Stomach (tissue), 8 donors: ENCODE measurements at regions not wholly inside any gene's neighbourhood (a gene's known extent, or its start where the extent isn't known, plus 50 kb on each side); places are given as distances from the start of the nearest gene placed in this dataset.

Experiments
- DNase-seq, 2 donors: peaks; one replicate each; pipeline versions ENCODE4 v3.0.0 to v3.0.0-alpha.2; 2013 to 2019
- H3K27ac ChIP-seq, 5 donors: fragments of 200-600 bp in 4 of 5; sonication (generic) in 4 of 5; one replicate each; pipeline ENCODE4 v1.5.1; 2013 to 2019; ENCODE audit warnings: mild to moderate bottlenecking in 1 of 5, moderate library complexity in 1 of 5
- H3K27me3 ChIP-seq, 3 donors: fragments of 200-600 bp; sonication (generic); one replicate each; pipeline ENCODE4 v1.5.1; 2017 to 2019; ENCODE audit warnings: mixed run types in 1 of 3
- H3K36me3 ChIP-seq, 4 donors: fragments of 200-600 bp; sonication (generic); 1 replicate in 3 of 4; 2 replicates in 1 of 4; pipeline ENCODE4 v1.5.1; 2016 to 2019
- H3K4me1 ChIP-seq, 4 donors: fragments of 200-600 bp; sonication (generic); one replicate each; pipeline ENCODE4 v1.5.1; 2016 to 2019
- H3K4me3 ChIP-seq, 4 donors: fragments of 200-600 bp; sonication (generic) in 3 of 4; one replicate each; pipeline ENCODE4 v1.5.1; 2016 to 2019; ENCODE audit warnings: mild to moderate bottlenecking in 1 of 4
- H3K9me3 ChIP-seq, 4 donors: fragments of 200-600 bp; sonication (generic); one replicate each; pipeline ENCODE4 v1.5.1; 2016 to 2019
- EP300 ChIP-seq: sonication (generic); formaldehyde crosslinking; IDR thresholded peaks from one replicate; pipeline ENCODE4 v1.6.1; 2017; ENCODE audit warnings: antibody characterized with exemption
- POLR2A ChIP-seq, 4 donors: fragments of 450-650 bp; IDR thresholded peaks; one replicate each; pipeline ENCODE4 v1.6.1; 2016; ENCODE audit warnings: antibody characterized with exemption in 4 of 4, control low read depth in 2 of 4, mild to moderate bottlenecking in 1 of 4, moderate library complexity in 1 of 4
- POLR2AphosphoS5 ChIP-seq, 3 donors: sonication (generic); formaldehyde crosslinking; IDR thresholded peaks; one replicate each; pipeline ENCODE4 v1.6.1; 2016; ENCODE audit warnings: antibody characterized with exemption in 3 of 3
- WGBS, 5 donors: extraction: QIAGEN DNeasy Blood & Tissue Kit in 3 of 5; methylation state at CpG; one replicate each; pipeline versions ENCODE4 v1.1.5 to v1.1.7; 2013 to 2018; 5-methylcytosine and 5-hydroxymethylcytosine counted together
- intact Hi-C: fragments of 100-400 bp; cut with DNase I; formaldehyde crosslinking; loops from one replicate; pipeline ENCODE4 v1.15.1; 2023; ENCODE audit warnings: low total_unique reads
- TF ChIP-seq, protein P1 (sequence below), 7 experiments: fragments of 450-650 bp in 4 of 7; fragments of 200-600 bp in 3 of 7; sonication (generic) in 3 of 7; IDR thresholded peaks; one replicate each; pipeline ENCODE4 v1.5.1; 2016 to 2019; ENCODE audit warnings: antibody characterized with exemption in 7 of 7, control low read depth in 2 of 7, mild to moderate bottlenecking in 1 of 7
- donor health status: healthy with polysubstance abuse.
- donor health status: Bipolar disorder and iron deficiency.
- donor health status: healthy.

DNA sequence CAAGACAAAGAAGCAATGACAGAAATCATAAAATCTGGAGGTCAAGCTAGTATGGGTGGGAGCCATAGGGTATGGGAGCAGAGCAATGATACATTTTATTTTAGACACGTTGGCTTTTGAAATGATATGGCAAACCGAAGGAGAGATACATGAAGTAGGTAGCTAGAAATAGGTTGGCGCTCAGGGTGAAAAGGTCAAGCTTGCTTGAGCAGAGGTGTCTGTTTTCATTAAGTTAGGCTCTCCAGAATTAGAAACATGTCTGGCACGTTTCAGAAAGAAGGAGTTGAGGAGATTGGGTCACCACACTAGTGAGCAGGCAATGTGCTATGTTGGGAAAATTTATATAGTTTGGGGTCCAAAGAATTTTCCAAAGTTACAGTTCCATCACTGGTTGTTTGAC lies 151.4 kb downstream of the AMY1C start:
- 55 to 72% (median 64%) methylated on average over 4 of the region's 4 CpGs for WGBS, 5 donors
- TF ChIP-seq POLR2A (IDR thresholded peaks at IDR 0.05), result no peak
- no peak for TF ChIP-seq POLR2AphosphoS5 (IDR thresholded peaks at IDR 0.05)
- TF ChIP-seq, protein P1, sequence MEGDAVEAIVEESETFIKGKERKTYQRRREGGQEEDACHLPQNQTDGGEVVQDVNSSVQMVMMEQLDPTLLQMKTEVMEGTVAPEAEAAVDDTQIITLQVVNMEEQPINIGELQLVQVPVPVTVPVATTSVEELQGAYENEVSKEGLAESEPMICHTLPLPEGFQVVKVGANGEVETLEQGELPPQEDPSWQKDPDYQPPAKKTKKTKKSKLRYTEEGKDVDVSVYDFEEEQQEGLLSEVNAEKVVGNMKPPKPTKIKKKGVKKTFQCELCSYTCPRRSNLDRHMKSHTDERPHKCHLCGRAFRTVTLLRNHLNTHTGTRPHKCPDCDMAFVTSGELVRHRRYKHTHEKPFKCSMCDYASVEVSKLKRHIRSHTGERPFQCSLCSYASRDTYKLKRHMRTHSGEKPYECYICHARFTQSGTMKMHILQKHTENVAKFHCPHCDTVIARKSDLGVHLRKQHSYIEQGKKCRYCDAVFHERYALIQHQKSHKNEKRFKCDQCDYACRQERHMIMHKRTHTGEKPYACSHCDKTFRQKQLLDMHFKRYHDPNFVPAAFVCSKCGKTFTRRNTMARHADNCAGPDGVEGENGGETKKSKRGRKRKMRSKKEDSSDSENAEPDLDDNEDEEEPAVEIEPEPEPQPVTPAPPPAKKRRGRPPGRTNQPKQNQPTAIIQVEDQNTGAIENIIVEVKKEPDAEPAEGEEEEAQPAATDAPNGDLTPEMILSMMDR (IDR thresholded peaks at IDR 0.05), result no peak
- no peak for TF ChIP-seq EP300
- H3K36me3 ChIP-seq, result no peaks in the 10 kb centered on the region
- H3K4me1 ChIP-seq, result no peaks in the 10 kb centered on the region
- no peaks in the 10 kb centered on the region for H3K27me3 ChIP-seq
- H3K4me3 ChIP-seq, result no peak overlapping the region
- DNase-seq, result no peak
- peaks cover 0 to 7% (median 3%) of the 10 kb centered on the region in 4 donors for H3K9me3 ChIP-seq
- H3K27ac ChIP-seq, result no peak overlapping the region
- intact Hi-C loops, result no loop called here

DNA sequence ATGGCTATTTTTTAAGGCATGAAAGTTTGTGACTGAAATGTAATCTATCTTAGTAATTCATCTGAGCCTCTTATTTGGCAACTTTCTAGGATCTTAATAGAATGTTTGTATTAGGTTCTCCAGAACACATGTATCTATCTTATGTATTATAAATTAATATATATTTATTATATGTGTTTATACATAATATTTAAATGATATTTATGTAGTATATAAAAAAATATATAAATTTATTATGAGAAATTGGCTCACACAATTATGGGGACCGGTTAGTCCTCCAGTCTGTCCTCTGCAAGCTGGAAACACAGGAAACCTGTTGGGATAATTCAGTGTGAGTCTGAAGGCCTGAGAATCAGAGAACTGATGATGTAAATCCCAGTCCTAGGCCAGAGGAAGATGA lies 155.7 kb downstream of the AMY1C start:
- intact Hi-C loops, result no loop called here
- no peak for DNase-seq
- H3K9me3 ChIP-seq, result peaks cover 0 to 7% (median 0%) of the 10 kb centered on the region in 4 donors
- no peaks in the 10 kb centered on the region for H3K27me3 ChIP-seq
- TF ChIP-seq, protein P1 (IDR thresholded peaks at IDR 0.05), result no peak
- TF ChIP-seq POLR2A (IDR thresholded peaks at IDR 0.05) (no peak), EP300 (no peak), POLR2AphosphoS5 (IDR thresholded peaks at IDR 0.05) (no peak)
- no peaks in the 10 kb centered on the region for H3K36me3 ChIP-seq
- H3K27ac ChIP-seq, result no peak overlapping the region
- no peak overlapping the region for H3K4me3 ChIP-seq
- H3K4me1 ChIP-seq, result no peaks in the 10 kb centered on the region
- whole genome bisulfite sequencing, 5 donors, result 80 to 92% (median 87%) methylated on average over 1 of the region's 1 CpG

DNA sequence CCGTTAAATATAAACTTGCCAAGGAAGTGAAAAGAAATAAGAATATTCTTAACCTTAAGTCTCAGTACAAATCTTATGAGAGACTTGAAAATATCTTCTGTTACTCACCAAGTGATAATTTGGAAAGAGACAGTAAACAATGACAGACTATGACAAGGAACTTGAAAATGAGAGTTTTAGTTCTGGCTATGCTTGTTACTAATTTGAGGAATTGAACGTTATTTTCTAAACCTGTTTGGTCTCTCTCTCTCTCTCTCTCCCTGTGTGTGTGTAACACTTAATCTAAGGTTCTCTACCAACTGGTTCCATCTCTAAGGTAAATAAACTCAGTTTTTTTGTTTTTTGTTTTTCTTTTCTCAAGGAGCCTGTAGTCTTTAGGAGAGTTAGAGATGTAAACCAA lies 161.8 kb downstream of the AMY1C start:
- Histone ChIP-seq H3K27me3 (no peaks in the 10 kb centered on the region), H3K4me1 (no peaks in the 10 kb centered on the region), H3K9me3 (no peaks in the 10 kb centered on the region), H3K27ac (no peak overlapping the region), H3K36me3 (no peaks in the 10 kb centered on the region), H3K4me3 (no peak overlapping the region)
- no peak for DNase-seq
- intact Hi-C loops, result no loop called here
- 75 to 84% (median 81%) methylated on average over 2 of the region's 2 CpGs for WGBS, 5 donors
- TF ChIP-seq EP300 (no peak), POLR2AphosphoS5 (IDR thresholded peaks at IDR 0.05) (no peak), POLR2A (IDR thresholded peaks at IDR 0.05) (no peak)
- TF ChIP-seq, protein P1 (IDR thresholded peaks at IDR 0.05), result no peak

DNA sequence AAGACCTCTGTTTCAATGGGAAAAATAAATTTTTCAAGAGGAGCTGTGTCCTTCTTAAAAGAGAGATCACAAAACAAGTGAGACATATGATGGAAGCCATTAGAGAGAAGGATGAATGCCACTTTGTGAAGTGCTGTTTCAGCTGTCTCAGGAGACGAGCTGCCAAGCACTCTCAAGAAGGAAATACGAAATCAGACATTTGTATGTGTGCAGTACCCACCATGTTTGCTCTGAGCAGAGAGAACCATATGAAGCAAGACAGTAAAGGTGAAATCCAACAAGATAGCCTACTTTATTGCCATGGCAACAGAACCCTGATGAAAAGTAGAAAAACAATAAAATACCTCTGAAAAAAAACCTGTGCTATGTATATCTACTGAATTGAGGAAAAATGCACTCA lies 168.1 kb downstream of the AMY1C start:
- 23 to 45% (median 38%) methylated on average over 2 of the region's 2 CpGs for WGBS, 5 donors
- no peaks in the 10 kb centered on the region for H3K4me1 ChIP-seq
- H3K36me3 ChIP-seq, result no peaks in the 10 kb centered on the region
- TF ChIP-seq POLR2AphosphoS5 (IDR thresholded peaks at IDR 0.05), result no peak
- TF ChIP-seq POLR2A (IDR thresholded peaks at IDR 0.05), result no peak
- TF ChIP-seq, protein P1 (IDR thresholded peaks at IDR 0.05), result no peak
- TF ChIP-seq EP300, result no peak
- no peaks in the 10 kb centered on the region for H3K27me3 ChIP-seq
- intact Hi-C loops, result no loop called here
- peaks cover 0 to 6% (median 0%) of the 10 kb centered on the region in 4 donors for H3K9me3 ChIP-seq
- no peak overlapping the region for H3K4me3 ChIP-seq
- DNase-seq, result no peak
- no peak overlapping the region for H3K27ac ChIP-seq
